ENCODE measurements at regions not wholly inside any gene's neighbourhood (a gene's known extent, or its start where the extent isn't known, plus 50 kb on each side); places are given as distances from the start of the nearest gene placed in this dataset.

DNA sequence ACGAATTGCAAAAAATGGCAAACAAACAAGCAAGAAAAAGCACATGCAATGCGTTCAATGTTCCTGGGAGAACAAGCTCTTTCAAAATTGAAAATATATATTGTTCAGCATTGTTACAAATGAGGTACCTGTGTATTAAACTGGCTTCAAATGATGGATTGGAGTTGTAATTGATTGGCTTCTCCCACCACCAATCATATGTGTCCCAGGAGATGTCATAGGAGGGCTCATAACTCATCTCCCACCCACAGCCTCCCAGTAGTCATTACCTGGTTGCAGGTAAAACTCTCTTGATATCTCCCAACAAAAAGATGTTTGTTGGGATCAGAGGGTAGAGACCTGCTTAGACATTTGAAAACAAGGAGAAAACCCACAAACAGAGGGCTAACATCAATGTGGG lies 302.9 kb downstream of the BAMBI start:
- no peaks in the 10 kb centered on the region for H4K20me1 ChIP-seq (ENCODE audit: control insufficient read depth, extremely low read depth, insufficient read depth, low read length)
- no peak overlapping the region for H3K9ac ChIP-seq (ENCODE audit: insufficient read depth, low read length)
- no peak overlapping the region for H3K4me3 ChIP-seq (replicated peaks in 1 of 4; ENCODE audit: control extremely low read depth in 1 of 4, insufficient read depth in 1 of 4, low read depth in 3 of 4, low read length in 4 of 4)
- TF ChIP-seq CTCF (conservative IDR thresholded peaks at IDR 0.05 in 1 of 2, IDR thresholded peaks at IDR 0.05 in 1 of 2; ENCODE audit: low read depth in 1 of 2, low read length in 2 of 2) (no peak), EZH2 (IDR thresholded peaks at IDR 0.05; ENCODE audit: low read length, missing control alignments) (no peak)
- no peaks in the 10 kb centered on the region for H3K9me3 ChIP-seq (ENCODE audit: control insufficient read depth, insufficient read depth, low read depth, low read length)
- peaks cover 7% of the 10 kb centered on the region for H3K4me1 ChIP-seq (ENCODE audit: control insufficient read depth, extremely low read depth, insufficient read depth, low read length)
- peaks cover 3% of the 10 kb centered on the region for H3K27me3 ChIP-seq (ENCODE audit: control insufficient read depth, insufficient read depth, low read length)
- no peak overlapping the region for H3K27ac ChIP-seq (ENCODE audit: insufficient read depth, low read length)
- DNase-seq (ENCODE audit: low read depth in 2 of 2), result no peak
- H3K4me2 ChIP-seq (ENCODE audit: extremely low read depth, insufficient read depth, low read length), result no peak overlapping the region
- H2AFZ ChIP-seq (ENCODE audit: low read length), result no peak overlapping the region
- H3K79me2 ChIP-seq (ENCODE audit: control insufficient read depth, insufficient read depth, low read length), result no peaks in the 10 kb centered on the region
- no peaks in the 10 kb centered on the region for H3K36me3 ChIP-seq (ENCODE audit: control insufficient read depth, insufficient read depth, low read length)

- Histone ChIP-seq H3K79me2 (ENCODE audit: control insufficient read depth, insufficient read depth, low read length) (no peaks in the 10 kb centered on the region), H2AFZ (ENCODE audit: low read length) (no peak overlapping the region), H3K27me3 (ENCODE audit: control insufficient read depth, insufficient read depth, low read length) (peaks cover 3% of the 10 kb centered on the region), H4K20me1 (ENCODE audit: control insufficient read depth, extremely low read depth, insufficient read depth, low read length) (no peaks in the 10 kb centered on the region), H3K9ac (ENCODE audit: insufficient read depth, low read length) (no peak overlapping the region), H3K9me3 (ENCODE audit: control insufficient read depth, insufficient read depth, low read depth, low read length) (no peaks in the 10 kb centered on the region), H3K4me2 (ENCODE audit: extremely low read depth, insufficient read depth, low read length) (no peak overlapping the region), H3K4me3 (replicated peaks in 1 of 4; ENCODE audit: control extremely low read depth in 1 of 4, insufficient read depth in 1 of 4, low read depth in 3 of 4, low read length in 4 of 4) (no peak overlapping the region), H3K36me3 (ENCODE audit: control insufficient read depth, insufficient read depth, low read length) (no peaks in the 10 kb centered on the region), H3K27ac (ENCODE audit: insufficient read depth, low read length) (no peak overlapping the region), H3K4me1 (ENCODE audit: control insufficient read depth, extremely low read depth, insufficient read depth, low read length) (peaks cover 7% of the 10 kb centered on the region)
- DNase-seq (ENCODE audit: low read depth in 2 of 2), result no peak
- TF ChIP-seq CTCF (conservative IDR thresholded peaks at IDR 0.05 in 1 of 2, IDR thresholded peaks at IDR 0.05 in 1 of 2; ENCODE audit: low read depth in 1 of 2, low read length in 2 of 2), result no peak
- no peak for TF ChIP-seq EZH2 (IDR thresholded peaks at IDR 0.05; ENCODE audit: low read length, missing control alignments)
Observed at GRCh38 chr10:28981007-28981406, 303.7 kb downstream of the BAMBI start.

GRCh38 chr10:28982974-28983373 lies 305.7 kb downstream of the BAMBI start:
- TF ChIP-seq CTCF (conservative IDR thresholded peaks at IDR 0.05 in 1 of 2, IDR thresholded peaks at IDR 0.05 in 1 of 2; ENCODE audit: low read depth in 1 of 2, low read length in 2 of 2) (no peak), EZH2 (IDR thresholded peaks at IDR 0.05; ENCODE audit: low read length, missing control alignments) (no peak)
- no peak overlapping the region for H3K27ac ChIP-seq (ENCODE audit: insufficient read depth, low read length)
- no peaks in the 10 kb centered on the region for H4K20me1 ChIP-seq (ENCODE audit: control insufficient read depth, extremely low read depth, insufficient read depth, low read length)
- H2AFZ ChIP-seq (ENCODE audit: low read length), result no peak overlapping the region
- H3K27me3 ChIP-seq (ENCODE audit: control insufficient read depth, insufficient read depth, low read length), result peaks cover 3% of the 10 kb centered on the region
- no peaks in the 10 kb centered on the region for H3K9me3 ChIP-seq (ENCODE audit: control insufficient read depth, insufficient read depth, low read depth, low read length)
- H3K4me3 ChIP-seq (replicated peaks in 1 of 4; ENCODE audit: control extremely low read depth in 1 of 4, insufficient read depth in 1 of 4, low read depth in 3 of 4, low read length in 4 of 4), result no peak overlapping the region
- H3K9ac ChIP-seq (ENCODE audit: insufficient read depth, low read length), result no peak overlapping the region
- no peaks in the 10 kb centered on the region for H3K36me3 ChIP-seq (ENCODE audit: control insufficient read depth, insufficient read depth, low read length)
- H3K4me2 ChIP-seq (ENCODE audit: extremely low read depth, insufficient read depth, low read length), result no peak overlapping the region
- no peak for DNase-seq (ENCODE audit: low read depth in 2 of 2)
- peaks cover 7% of the 10 kb centered on the region for H3K4me1 ChIP-seq (ENCODE audit: control insufficient read depth, extremely low read depth, insufficient read depth, low read length)
- no peaks in the 10 kb centered on the region for H3K79me2 ChIP-seq (ENCODE audit: control insufficient read depth, insufficient read depth, low read length)

All from fibroblast of lung (primary cell).